Right ventricle myocardium superior (tissue), 1 donor: ENCODE measurements at regions not wholly inside any gene's neighbourhood (a gene's known extent, or its start where the extent isn't known, plus 50 kb on each side); places are given as distances from the start of the nearest gene placed in this dataset.

Source experiments
- ATAC-seq: fragments of 200-7000 bp; cut with Tn5 transposase; one replicate; pipeline ENCODE4 v1.9.1; 2020; ENCODE audit warnings: mild to moderate bottlenecking; ENCODE audit not compliant: poor library complexity
- DNase-seq: peaks from one replicate; pipeline ENCODE4 v3.0.0-alpha.2; 2020
- intact Hi-C: fragments of 100-400 bp; cut with DNase I; formaldehyde crosslinking; loops from one replicate; pipeline ENCODE4 v1.11.2; 2022
- donor health status: DM: no; HTN: yes; CAD: no; lungs with severe emphysema.

DNA sequence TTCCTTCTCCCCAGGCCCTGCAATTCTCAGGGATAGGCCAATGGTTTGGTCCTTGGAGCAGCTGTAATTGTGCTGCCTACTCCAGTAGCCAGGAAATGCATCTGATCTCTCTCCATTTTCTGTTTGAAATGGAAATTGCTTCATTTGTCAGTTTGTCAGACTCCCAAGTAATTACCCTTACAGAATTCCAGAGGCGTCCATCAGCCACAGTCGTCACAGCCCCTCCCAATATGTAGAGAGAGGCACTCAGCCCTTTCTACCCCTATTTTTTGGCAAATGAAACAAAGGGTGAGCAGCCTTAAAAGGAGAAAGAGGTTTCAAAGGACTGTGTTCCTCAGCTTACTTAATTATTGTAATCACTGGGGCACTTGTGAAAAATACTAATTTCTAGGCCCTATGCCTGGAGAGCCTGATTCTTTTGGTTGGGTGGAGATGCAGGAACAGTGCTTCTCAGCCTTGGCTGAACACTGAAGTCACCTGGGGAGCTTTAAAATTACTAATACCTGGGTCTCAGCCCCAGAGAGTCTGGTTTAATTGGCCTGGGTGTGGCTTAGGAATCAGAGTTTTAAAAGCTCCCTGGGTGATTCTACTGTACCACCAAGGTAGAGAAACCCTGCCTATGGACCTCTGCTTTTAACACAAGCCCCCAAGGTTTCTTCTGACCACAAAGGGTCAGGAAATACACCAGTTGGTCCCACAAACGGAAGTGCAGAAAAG, 190.0 kb downstream of the EMP1 start:
- no peak for ATAC-seq
- intact Hi-C loops = no loop called here

DNA sequence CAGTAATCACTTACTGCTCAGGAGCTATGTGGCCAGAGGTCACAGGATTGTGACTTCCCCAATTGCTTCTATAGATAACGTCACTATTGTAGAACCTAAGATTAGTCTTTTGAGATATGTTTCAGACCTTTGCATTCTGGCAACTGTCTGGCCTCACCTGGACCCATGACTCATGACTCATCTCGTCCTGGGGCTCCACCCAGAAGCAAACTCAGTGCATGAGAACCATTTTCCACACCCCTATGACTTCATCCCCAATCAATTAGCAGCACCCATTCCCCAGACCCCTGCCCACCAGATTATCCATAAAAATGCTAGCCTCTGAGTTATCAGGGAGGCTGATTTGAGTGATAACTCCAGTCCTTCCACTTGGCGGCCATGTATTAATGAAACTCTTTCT, 186.9 kb downstream of the EMP1 start:
- intact Hi-C loops = no loop called here
- DNase-seq = no peak
- ATAC-seq = no peak

More for the DNA sequence above, 190.0 kb downstream of the EMP1 start:
- DNase-seq = no peak

DNA sequence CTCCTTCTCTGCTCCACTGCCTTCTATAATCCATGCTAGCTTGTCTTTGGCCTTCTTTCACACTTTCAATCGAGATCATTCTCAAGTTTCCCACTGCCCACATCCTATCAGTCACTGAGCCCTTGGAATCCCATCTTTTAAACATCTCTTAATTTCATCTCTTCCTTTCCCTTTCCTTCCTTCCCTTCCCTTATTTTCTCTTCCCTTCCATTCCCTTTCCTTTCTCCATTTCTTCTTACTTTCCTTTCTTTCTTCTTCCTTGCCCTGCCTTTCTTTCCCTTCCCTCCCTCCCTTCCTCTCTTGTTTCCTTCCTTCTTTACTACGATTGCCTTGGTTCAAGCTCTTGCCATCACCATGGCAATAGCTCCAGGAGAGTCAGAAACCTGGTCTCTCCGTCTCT, 183.8 kb downstream of the EMP1 start:
- no peak for DNase-seq
- intact Hi-C loops = no loop called here
- no peak for ATAC-seq

DNA sequence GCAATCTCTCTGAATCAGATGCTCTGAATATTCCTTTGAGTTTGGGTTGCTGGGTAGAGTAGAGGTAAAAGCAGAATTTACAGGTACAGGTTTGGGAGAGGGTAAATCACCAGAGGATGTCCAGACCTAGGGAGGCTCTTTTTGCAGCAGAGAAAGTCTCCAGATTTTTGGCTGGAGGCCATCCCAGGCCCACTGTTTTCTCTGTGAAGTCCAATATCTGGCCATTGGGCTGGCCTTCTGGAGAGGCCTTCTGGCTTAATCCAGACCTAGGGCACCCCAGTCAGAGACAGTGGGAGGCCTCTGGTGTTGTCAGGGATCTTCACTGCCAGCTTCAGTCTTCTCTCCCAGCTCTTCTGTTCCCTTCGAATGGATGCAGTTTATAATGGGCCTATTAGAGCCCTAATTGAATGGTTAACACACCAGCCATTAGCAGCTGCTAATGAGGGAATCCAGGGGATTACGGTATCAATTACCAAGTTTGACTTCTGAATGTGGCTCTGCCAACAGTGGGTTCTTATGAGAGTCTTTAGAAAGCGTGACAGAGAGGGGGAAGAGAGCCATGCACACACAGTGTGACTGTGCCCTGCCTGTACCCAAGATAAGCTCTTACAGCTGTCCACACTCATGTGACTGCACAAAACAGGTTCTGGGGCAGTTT, 183.1 kb downstream of the EMP1 start:
- no peak for DNase-seq
- no peak for ATAC-seq
- intact Hi-C loops = no loop called here

DNA sequence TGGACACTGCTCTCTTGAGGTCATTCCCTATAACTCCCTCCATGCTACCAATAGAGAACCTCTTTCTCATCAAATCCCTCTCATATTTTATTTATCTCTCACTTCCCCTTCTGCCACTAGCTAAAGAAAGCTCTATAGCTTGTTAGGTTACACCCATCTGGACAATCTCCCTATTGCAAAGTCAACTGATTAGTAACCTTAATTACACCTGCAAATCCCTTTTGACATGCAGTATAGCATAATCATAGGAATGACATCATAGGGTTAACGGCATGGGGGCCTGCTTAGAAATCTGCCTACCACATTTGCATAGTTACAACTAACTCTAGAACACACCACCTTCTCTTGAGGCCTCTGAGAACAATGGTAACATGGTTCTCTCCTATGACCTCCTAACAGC, 181.2 kb downstream of the EMP1 start:
- no peak for DNase-seq
- intact Hi-C loops = no loop called here
- ATAC-seq = no peak

DNA sequence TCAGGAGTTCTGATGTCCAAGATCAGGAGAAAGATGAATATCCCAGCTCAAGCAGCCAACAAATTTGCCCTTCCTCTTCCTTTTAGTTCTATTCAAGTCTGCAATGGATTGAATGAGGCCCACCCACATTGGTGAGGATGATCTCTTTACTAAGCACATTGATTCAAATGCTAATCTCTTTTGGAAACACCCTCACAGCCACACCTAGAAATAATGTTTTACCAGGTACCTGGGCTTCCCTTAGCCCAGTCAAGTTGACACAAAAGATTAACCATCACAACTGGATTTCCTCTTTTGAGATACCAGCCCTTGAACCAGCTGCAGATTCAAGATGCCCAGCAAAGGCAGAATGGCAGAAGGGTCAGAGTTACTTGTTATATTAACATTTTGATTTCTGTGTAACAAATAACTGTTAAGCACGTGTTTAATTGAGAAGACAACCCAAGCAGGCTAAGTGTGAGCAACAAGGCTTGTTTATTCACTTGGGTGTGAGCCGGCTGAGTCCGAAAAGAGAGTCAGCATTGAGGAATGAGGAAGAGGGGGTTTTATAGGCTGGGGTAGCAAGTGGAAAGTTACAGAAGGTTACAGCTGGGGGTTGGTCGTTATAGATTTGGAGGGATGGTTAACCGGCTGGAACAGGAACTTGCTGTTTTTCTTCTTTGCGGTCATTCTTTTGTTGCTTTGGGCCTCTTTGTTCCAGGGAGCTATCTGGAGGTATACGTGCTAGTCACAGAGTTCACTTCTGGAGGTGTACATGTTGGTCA, 180.3 kb downstream of the EMP1 start:
- intact Hi-C loops = no loop called here
- ATAC-seq (no peak), DNase-seq (no peak)

DNA sequence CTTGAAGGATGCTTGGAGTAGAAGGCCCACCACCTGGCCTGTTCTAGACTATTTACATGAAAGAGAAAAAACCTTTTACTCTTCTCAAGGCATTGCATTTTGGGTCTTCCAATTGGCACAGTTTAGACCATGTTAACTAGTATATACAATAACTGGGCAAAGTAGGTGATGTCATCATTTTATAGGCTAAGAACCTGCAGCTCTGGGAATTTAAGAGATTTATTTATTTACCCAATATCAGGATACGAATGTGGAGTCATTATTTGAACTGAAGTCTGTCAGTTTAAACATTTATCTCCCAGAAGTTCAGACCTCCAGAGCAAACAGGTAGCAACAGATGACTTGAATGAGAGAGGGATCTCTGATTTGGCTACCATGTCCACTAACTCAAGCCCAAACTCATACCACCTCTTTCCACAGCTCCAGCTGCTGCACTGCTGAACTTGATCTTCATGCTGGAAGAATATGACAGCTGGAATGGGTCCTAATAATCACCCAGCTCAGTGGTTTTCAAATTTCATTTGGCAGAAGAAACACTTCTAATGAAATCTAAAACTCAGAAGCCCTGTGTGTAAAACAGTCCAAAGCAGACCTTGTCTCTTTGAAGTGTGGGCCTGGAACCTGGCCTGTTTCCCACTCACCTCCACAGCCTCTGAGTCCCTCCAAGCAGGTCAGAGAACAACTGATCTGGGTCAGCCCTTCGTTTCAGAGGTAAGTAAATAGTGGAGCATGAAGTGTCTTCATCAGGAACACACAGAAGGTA, 179.2 kb downstream of the EMP1 start:
- no peak for DNase-seq
- intact Hi-C loops = no loop called here
- ATAC-seq = no peak

DNA sequence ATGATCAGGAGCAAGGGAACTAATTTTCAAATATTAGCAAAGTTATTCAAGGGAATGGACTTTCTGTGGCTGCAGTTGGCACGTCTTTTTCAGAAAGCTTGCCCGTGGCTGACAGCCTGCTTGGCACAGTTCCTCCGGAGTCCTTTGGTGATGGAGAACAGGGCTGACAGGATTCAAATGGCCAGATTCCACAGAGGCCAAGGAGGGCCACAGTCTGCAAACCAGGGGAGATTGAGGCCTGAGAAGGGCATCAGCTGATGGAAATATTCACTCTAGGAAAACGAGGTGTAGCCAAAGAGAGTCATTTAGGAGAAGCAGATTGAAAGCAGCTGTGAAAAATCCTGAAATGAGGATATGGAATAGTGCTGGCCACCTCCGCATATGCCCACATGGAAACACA, 178.3 kb downstream of the EMP1 start:
- peak; percentile 47 for DNase-seq
- intact Hi-C loops = no loop called here
- ATAC-seq = peak; percentile 41

DNA sequence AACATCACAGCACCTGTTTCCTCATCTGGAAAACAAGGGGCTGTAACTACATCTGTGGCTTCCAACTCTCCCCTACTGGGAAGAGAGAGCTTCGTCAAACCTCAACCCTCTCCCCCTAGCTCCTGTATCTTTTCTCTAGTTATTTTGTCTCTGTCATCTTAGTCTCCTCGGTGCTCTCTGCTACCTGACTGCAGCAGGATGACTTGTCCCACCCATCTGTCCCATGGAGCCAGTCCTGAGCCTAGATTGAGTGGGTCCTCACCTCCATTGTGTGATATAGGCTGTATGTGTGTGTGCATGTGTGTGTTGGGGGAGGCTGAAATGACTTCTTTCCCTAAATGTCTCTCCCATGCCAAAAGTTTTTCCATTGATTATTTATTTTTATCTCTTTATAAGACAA, 177.3 kb downstream of the EMP1 start:
- DNase-seq (no peak), ATAC-seq (no peak)
- intact Hi-C loops = no loop called here

DNA sequence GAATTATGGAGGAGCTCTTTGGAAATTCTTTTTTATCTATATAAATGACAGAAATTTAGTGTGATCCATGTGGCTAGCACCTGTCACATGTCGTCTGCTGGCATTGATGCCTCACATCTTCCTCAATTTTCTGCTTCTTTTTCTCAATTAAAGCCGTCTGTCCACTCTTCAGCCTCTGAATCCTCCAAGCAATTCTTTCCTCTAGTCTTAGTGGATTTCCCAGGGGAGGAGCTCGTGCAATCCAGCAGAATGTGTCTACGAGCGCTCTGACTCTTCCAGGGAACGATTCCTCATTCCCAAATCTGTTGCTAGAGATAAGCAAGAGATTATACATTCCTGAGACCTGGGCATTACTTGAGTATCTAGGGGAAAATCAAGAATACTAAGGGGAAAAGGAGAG, 176.6 kb downstream of the EMP1 start:
- DNase-seq (no peak), ATAC-seq (peak; percentile 32)
- intact Hi-C loops = no loop called here

DNA sequence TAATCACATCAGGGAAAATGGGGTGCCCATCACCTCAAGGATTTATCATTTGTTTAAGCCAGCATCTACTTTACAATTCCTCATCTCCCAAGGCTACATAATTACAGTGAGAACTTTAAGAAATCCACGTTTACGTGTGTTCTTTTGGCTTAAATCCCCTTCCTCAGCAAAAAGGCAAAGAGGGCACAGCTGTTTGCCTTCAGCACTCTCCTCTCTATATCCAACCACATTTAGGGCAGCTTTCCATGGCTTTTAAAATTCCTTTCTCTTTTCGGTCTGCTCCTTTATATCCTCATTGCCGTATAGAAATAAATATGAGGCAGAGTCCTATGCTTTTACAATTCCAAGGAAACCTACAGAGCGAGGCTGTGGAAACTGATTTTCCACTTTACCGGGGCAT, 175.9 kb downstream of the EMP1 start:
- ATAC-seq (no peak), DNase-seq (no peak)
- intact Hi-C loops = no loop called here

DNA sequence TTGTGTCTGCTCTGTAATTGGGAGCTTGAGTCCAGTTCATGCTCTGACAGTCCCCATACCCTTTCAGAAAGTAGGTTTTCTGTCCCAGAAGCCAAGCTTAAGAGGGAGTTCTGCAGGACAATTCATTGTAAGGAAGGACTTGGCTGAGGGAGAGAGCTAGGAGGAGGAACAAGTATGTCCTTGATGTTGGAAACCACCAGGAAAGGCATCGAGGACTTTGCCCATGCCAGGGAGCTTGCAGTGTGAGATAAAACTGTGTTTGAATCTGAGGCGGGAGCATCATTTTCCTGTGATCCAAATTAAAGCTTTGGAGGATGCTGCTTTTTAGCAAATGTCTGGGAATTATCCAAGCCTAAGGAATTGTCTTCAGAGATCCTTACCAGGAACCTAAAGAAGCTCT, 175.3 kb downstream of the EMP1 start:
- ATAC-seq (no peak), DNase-seq (no peak)
- intact Hi-C loops = no loop called here

DNA sequence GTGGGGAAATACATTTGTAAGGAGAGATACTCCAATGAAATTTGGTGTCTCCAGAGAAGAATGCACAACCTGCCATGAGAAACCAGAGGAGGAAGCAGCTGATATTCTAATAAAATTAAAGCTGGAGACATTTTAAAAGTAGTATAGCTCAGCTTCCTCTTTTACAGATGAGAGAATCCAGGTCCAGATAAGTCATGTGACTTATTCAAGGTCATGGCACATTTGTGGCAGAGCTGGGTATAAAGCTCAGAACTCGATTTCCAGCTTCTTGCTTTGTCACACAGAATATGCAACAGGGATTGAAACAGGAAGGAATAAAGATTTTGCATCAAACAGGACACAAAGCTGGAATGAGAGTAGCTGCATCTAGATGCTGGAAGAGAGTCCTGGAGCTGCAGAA, 174.8 kb downstream of the EMP1 start:
- ATAC-seq (no peak), DNase-seq (no peak)
- intact Hi-C loops = no loop called here

DNA sequence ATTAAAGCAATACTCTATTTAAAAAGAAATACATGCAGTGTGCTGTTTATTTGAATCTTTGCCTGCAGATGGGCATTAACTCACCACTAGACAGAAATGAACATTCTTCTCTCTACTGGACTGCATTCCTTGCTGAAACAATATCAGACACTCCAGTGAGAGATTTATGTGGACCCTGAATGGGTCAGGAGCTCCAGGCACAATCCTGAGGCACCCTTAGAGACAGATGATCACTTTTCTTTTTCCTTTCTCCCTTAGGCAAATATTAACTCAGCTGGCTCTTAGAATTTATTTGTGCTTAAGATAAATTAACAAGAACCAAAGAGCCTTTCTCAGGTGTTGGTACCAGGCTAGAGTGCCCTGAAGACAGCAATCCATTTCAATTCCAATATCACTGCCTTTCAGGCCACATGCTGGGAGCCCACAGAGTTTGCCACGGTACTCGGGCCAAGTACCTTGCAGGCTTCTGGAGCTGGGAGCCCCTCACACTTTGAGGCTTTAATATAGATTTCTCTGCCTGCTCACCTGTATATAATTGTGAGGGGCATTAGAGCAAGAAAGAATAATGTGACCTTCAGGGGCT, 173.0 kb downstream of the EMP1 start:
- ATAC-seq = no peak
- no peak for DNase-seq
- intact Hi-C loops = loop anchor here (10.0 kb wide), 1 partner anchor 295 kb away; no protein-coding TSS in a partner anchor

DNA sequence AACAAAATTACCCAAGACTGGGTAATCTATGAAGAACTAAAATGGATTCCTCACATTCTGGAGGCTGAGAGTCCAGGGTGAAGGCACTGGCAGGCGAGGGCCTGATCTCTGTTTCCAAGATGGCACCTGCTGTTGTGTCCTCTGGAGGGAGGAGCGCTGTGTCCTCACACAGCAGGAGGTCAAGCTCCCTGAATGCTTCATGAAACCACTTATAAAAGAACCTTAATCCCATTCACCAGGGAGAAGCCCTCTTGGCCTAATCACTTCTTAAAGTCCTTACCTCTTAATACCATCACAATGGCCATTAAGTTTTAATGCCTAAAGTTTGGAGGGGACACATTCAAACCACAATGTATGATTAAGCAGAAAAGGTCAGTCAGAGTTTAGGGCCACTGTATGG, 172.4 kb downstream of the EMP1 start:
- DNase-seq (no peak), ATAC-seq (no peak)
- intact Hi-C loops = loop anchor here (10.0 kb wide), 1 partner anchor 296 kb away; no protein-coding TSS in a partner anchor

DNA sequence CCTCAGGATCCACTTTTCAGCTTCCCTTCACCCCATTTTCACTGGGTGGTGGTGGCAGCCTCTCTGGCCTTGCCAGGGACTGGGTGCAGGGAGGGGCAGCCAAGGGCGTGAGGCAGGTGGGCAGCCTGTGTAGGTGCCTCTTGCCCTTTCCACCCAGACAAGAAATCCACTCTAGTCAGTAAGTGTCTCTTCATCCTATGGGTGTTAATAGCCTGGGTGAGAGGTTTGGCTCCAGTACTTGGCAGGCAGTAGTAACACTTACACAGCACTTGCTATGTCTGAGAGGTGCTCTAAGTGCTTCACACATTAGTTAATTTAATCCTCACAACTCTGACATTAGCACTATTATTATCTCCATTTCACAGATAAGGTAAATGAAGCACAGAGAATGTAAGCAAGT, 171.9 kb downstream of the EMP1 start:
- DNase-seq = no peak
- intact Hi-C loops = loop anchor here (10.0 kb wide), 1 partner anchor 296 kb away; no protein-coding TSS in a partner anchor
- ATAC-seq = peak; percentile 73

DNA sequence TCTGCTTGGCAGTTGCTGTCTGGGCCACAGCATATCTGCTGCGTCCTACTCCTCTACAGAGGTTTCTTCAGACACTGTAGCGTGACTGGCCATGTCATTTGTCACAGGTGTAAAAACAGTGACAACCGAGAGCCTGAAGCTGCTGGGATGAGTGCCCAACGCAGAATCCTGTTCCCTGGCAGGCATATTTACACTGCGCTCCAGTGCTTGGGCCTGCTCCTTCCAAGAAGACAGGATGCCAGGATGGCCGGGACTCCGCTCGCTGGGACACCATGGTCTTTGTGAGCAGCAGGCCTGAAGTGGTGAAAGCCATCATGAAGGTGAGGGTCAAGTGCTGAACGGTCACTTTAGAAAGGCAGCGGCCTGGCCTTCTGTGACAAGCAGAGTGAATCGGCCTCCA, 171.4 kb downstream of the EMP1 start:
- ATAC-seq = peak; percentile 51
- intact Hi-C loops = loop anchor here (10.0 kb wide), 1 partner anchor 297 kb away; no protein-coding TSS in a partner anchor
- no peak for DNase-seq

DNA sequence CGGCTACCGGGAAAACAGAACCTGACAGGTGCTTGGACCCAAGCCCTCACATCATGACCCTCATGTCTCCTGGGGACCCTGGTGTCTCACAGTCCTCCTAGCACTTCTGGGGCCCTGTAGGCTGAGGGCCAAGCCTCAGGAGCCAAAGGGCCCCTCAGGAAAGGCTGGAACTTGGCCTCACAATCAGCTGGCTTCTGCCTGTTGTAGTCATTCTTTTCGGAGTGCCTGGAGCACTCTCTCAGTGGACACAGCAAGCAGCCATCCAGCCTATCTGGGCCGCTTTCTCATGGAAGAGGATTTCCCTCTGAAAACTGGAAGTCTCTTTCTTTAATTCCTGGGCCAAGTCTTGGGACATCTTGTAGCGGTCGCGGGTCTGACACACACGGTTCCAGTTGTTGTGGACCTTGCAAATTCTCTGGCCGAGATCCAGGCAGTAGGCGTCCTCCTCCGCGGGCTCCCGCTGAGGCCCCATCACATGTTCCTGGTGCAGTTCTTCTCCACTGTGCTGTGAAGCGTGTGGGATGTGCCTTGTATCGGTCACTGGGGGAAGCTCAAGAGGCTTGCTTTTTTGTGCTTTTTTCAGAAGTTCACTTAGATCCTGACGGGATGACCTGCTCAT, 169.3 kb downstream of the EMP1 start:
- ATAC-seq (peak; percentile 60), DNase-seq (peak; percentile 55)
- intact Hi-C loops = loop anchor here (10.0 kb wide), 1 partner anchor 299 kb away; no protein-coding TSS in a partner anchor
